ENCODE measurements at regions not wholly inside any gene's neighbourhood (a gene's known extent, or its start where the extent isn't known, plus 50 kb on each side); places are given as distances from the start of the nearest gene placed in this dataset.

DNA sequence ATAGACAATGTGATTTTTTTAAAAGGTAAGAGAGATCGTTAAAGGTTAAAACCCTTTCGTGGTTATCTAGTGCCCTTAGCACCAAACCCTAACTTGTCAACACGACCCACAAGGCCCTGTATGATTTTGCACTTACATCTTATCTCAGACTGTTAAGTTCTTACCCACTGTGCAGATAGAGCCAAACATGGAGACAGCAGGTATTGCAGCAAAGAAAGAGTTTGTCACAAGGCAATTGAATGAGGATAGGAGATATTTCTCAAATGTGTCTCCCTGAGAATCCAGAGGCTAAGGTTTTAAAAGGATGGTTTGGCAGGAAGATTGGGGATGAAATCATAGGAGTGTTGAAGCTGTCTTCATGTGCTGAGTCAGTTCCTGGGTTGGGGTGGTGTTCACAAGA lies 313.4 kb downstream of the AEBP2 start:
- TF ChIP-seq, protein P1, sequence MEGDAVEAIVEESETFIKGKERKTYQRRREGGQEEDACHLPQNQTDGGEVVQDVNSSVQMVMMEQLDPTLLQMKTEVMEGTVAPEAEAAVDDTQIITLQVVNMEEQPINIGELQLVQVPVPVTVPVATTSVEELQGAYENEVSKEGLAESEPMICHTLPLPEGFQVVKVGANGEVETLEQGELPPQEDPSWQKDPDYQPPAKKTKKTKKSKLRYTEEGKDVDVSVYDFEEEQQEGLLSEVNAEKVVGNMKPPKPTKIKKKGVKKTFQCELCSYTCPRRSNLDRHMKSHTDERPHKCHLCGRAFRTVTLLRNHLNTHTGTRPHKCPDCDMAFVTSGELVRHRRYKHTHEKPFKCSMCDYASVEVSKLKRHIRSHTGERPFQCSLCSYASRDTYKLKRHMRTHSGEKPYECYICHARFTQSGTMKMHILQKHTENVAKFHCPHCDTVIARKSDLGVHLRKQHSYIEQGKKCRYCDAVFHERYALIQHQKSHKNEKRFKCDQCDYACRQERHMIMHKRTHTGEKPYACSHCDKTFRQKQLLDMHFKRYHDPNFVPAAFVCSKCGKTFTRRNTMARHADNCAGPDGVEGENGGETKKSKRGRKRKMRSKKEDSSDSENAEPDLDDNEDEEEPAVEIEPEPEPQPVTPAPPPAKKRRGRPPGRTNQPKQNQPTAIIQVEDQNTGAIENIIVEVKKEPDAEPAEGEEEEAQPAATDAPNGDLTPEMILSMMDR (IDR thresholded peaks at IDR 0.05; ENCODE audit: low read depth, low read length) = no peak
- no peak for TF ChIP-seq EZH2phosphoT487 (IDR thresholded peaks at IDR 0.05; ENCODE audit: low read depth)

Measured in OCI-LY3 (cell line).